Lung microvascular endothelial cell (primary cell): ENCODE measurements at regions not wholly inside any gene's neighbourhood (a gene's known extent, or its start where the extent isn't known, plus 50 kb on each side); places are given as distances from the start of the nearest gene placed in this dataset.
"Not testable (repeated sequence)": the region's sequence is repeated elsewhere in the genome, so short reads cannot be mapped to it uniquely, and the experiment has no call there.

Source experiments
- DNase-seq, 2 donors: peaks; one replicate each; pipeline versions ENCODE4 v3.0.0 to v3.0.0-alpha.2; 2010; ENCODE audit warnings: low read depth in 2 of 2

- no peak for DNase-seq
Measured at GRCh38 chr14:106107703-106108102, 581.3 kb downstream of the TMEM121 start.

DNA sequence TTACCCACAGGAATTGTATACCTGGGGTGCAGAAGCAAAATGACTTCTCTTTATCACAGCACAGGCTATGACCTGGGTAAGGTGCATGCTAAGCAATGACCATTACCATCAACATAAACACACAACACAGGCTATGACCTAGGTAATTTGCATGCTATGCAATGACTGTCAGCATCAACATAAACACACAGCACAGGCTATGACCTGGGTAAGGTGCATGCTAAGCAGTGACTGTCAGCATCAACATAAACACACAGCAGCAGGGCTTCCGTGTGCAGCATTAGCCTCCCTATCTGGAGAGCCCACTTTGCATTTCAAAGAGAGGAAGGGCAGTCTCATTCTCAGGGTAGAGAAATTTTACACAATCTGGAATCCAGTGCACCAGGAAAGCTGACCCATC is 583.0 kb downstream of the TMEM121 start:
- DNase-seq, result no peak

GRCh38 chr14:106115401-106115800 is 589.0 kb downstream of the TMEM121 start:
- DNase-seq, result no peak

- not testable (repeated sequence) for DNase-seq
Measured at GRCh38 chr14:106116339-106116930, 590.1 kb downstream of the TMEM121 start.

GRCh38 chr14:106120101-106120500 is 593.7 kb downstream of the TMEM121 start:
- no peak for DNase-seq

- no peak for DNase-seq
Measured at GRCh38 chr14:106129274-106129673, 602.9 kb downstream of the TMEM121 start.

DNA sequence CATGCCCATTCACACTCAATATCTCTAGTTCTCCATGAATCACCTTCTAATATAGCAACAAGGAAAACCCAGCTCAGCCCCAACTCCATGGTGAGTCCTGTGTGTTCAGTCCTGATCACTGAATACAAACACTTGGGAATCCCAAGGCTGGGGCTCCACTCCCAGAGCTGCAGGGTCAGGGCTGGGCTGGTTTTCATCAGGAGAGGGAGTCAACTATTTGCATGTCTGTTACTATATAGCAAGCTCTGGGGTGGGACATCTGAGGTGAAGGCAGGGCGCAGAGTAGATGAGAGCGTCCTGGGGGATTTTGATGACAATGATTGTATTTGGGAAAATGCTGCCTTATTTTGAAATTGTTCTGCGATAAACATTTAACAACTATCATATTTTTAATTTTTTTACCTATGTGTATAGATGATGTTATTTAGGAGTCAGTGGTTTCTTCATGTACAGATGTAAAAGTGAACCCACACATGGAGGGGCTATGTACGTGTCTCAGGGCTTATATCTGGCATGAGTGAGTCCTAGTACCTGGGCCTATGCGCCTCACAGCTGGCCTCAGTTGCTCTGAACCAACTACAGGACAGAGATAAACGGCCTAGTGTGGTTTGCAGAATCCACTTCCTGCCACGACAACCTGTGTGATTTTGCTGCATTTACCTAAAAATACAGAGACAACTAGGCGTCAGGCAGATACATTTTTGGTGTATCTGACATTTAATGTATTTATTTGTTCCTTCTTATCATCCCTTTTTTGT is 603.7 kb downstream of the TMEM121 start:
- not testable (repeated sequence) for DNase-seq

GRCh38 chr14:106133126-106133525 is 606.7 kb downstream of the TMEM121 start:
- DNase-seq, result not testable (repeated sequence)

DNA sequence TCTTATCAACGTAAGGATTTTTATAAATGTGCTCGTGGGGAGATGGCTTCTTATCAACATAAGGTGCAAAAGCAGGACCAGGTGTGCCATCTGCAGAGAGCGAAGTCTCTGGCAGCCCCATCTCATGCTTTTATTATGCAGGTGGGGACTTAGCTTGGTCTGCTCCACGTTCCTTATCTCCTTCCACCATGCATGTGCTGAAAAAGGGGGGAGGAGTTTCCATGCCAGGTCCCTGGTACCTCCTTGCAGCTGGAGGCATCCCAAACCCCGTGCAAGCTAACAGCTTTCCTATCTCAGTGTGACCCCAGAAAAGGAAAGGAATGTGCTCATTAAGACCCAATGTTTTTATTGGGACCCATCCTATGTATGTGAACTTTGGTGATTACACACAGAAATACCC is 608.5 kb downstream of the TMEM121 start:
- no peak for DNase-seq

GRCh38 chr14:106141242-106142220 is 615.1 kb downstream of the TMEM121 start:
- DNase-seq, result no peak

DNA sequence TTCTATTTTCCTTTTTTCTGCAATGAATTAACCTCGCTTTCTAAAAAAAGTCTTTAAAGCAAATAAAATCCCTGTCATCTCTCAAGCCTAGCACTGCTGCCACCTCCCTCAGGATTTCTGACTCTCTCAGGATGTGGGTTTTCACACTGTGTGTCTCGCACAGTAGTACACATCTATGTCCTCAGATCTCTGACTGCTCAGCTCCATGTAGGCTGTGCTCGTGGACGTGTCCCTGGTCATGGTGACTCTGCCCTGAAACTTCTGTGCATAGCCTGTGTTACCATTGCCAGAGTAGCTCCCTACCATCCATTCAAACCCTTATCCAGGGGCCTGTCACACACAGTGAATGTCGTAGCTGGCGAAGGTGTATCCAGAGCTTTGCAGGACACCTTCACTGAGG is 619.3 kb downstream of the TMEM121 start:
- DNase-seq, result not testable (repeated sequence)

GRCh38 chr14:106153362-106153955 is 627.1 kb downstream of the TMEM121 start:
- DNase-seq, result peak; percentile 28 to 59

DNA sequence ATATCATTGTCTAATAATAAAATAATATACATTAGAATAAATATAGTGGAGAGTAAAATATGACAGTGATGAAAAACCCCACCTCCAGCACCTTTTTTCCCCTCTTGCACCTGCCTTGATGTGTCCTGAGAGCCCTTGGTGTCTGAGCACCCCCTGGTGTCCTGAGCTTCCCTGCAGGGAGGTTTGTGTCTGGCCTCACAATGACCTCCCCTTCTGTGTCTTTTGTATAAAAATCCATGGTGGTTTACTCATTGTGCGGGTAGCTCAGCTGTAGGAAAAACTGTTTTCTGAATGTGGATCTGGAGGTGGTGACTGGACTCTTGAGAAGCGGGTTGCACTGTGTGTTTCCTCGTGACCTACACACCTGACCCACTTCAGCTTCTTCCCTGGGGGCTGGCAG is 636.9 kb downstream of the TMEM121 start:
- DNase-seq, result no peak

- DNase-seq, result not testable (repeated sequence)
Measured at GRCh38 chr14:106163812-106164211, 637.4 kb downstream of the TMEM121 start.

DNA sequence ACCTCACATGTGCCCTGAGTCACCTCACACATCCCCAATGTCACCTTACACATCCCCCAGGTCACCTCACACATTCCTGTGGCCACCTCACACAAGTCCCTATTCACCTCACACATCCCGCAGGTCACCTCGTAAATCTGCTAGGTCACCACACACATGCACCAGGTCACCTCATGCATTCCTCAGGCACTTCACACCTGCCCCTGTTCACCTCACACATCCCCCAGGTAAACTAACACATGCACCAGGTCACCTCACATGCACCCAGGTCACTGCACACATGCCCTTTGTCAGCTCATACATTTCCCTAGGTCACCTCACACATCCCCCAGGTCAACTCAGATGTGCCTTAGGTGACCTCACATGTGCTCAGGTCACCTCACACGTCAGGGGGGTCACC is 639.8 kb downstream of the TMEM121 start:
- DNase-seq, result no peak

DNA sequence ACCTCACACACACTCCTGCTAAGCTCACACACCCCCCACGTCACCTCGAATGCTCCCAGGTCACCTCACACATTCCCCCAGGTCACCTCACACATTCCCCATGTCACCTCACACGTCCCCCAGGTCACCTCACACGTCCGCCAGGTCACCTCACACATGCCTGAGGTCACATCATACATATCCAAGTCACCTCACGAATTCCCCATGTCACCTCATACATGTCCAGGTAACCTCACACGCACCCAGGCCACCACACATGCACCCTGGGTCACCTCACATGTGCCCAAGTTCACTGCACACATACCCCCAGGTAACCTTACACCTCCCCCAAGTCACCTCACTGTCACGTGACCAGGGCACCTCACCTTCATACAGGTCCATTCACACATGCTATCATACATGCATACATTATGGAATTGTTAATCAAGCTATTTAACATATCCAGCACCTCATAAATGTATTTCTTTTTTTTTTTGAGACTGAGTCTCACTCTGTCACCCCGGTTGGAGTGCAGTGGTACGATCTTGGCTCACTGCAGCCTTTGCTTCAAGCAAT is 640.3 kb downstream of the TMEM121 start:
- no peak for DNase-seq

DNA sequence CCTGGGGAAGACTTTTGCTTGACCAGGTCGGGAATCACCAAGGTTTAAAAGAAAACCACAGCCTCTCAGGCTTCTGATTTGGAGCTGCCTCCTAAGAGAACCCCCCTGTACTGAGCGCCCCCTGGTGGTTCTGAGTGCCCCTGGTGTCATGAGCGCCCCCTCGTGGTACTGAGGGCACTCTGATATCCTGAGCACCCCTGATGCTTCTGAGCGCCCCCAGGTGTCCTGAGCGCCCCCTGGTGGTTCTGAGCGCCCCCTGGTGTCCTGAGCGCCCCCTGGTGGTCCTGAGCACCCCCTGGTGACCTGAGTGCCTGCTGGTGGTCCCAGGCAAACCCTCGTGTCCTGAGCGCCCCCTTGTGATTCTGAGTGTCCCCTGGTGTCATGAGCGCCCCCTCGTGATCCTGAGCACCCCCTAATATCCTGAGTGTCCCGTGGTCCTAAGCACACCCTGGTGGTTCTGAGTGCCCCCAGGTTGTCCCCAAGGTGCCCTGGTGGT is 643.8 kb downstream of the TMEM121 start:
- DNase-seq, result not testable (repeated sequence)

- DNase-seq, result no peak
Measured at GRCh38 chr14:106174206-106174605, 647.8 kb downstream of the TMEM121 start.

DNA sequence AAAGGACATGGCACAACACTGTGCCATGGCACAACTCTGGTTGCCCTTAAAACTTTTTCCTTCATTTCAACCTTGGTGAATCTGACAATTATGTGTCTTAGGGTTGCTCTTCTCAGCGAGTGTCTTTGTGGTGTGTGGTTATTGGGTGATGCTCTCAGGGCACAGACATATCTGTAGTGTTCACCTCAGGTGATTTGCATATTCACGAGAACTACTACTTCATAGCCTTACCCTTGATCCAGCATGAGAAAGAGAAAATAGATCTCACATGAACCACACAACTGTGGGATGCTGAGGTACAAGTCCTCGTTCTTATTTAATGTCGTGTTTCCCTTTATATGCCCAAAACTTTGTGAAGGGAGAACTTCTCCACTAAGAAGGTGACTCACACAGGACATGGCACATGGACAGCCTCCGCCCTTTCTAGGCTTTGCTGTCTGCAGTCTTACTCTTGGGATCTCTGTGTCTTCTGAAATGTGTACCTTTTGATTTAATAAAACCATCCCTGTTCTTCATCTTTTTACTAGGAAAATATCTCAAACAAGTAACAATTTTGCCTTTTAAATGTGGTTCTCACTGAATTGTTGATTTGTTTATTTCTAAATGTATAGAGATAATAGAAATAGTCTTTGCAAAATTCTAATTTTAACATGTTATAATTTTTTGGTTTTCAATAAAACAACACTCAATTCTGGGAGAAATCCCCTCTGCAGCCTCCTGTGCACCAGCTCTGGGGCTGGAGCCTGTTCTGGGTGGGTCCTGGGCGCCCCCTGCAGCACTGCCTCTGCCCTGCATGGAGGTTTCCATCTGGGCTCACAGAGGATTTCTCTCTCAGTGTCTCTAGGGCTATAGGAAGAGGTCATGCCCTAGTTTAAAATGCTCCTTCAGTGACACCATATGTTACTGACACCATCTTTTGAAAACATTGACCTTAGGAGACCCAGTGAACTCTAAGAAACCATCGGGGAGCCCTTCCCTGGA is 651.2 kb downstream of the TMEM121 start:
- DNase-seq, result not testable (repeated sequence)

DNA sequence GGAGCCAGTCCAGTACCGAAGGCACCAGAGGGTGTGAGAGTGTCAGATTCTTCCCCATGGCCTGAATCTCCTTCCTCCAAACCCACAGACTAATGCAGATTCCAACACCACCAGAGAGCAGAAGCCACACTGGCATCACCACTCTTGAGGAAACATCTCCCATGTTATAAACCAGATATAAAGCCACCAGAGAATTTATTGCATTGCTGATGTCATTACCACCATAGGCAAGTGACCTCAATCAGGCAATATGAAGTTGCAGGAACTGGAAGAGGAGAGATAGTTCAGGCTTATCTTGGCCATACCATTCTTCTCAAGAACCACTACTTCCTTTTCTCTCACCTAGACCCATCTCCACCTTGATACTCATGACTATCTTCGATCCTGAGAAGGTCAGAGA is 653.4 kb downstream of the TMEM121 start:
- DNase-seq, result no peak
